Fibroblast of villous mesenchyme (primary cell): ENCODE measurements at regions not wholly inside any gene's neighbourhood (a gene's known extent, or its start where the extent isn't known, plus 50 kb on each side); places are given as distances from the start of the nearest gene placed in this dataset. TPM values are rescaled to one million over a fixed set of nuclear protein-coding genes. Genes with fewer than 3 reads are reported as not detected.
A peak's percentile ranks its signal among the peaks of the same experiment; 100 is the strongest.

Experiments
- DNase-seq: peaks from one replicate; pipeline ENCODE4 v3.0.0-alpha.2; 2010; ENCODE audit warnings: low read depth
- H3K4me3 ChIP-seq: 2 replicates; pipeline ENCODE4 v1.5.1; 2011; ENCODE audit warnings: low read depth, mild to moderate bottlenecking, low read length
- small RNA-seq: library from RNA; depleted of rRNA; stranded (forward); fragments of <200 nt; gene quantifications from one replicate; pipeline ENCODE3, GENCODE V24; 2012
- TF ChIP-seq, protein P1 (sequence below): IDR thresholded peaks from 2 replicates; pipeline ENCODE4 v1.5.1; 2012; ENCODE audit warnings: low read depth, mild to moderate bottlenecking, low read length; ENCODE audit not compliant: insufficient read depth

DNA sequence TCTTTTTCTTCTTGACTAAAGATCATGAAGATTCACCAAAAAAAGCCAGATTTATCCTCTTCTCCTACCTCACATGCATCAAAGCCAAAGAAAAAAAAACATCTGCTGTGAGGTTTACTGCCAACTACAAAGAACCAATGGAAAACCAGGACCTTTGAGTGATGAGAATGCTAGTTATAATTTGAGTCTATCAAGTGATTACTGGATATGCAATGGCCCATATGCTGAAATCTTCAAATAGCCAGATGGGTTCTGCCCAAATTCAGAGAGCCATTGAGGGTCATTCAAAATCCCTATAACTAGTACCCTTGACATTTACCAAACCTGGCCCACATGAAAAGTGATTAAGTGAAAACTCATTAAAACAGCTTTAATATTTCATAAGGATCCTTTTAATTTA is 78.4 kb upstream of the ACO1 start:
- no peak overlapping the region for H3K4me3 ChIP-seq
- TF ChIP-seq, protein P1, sequence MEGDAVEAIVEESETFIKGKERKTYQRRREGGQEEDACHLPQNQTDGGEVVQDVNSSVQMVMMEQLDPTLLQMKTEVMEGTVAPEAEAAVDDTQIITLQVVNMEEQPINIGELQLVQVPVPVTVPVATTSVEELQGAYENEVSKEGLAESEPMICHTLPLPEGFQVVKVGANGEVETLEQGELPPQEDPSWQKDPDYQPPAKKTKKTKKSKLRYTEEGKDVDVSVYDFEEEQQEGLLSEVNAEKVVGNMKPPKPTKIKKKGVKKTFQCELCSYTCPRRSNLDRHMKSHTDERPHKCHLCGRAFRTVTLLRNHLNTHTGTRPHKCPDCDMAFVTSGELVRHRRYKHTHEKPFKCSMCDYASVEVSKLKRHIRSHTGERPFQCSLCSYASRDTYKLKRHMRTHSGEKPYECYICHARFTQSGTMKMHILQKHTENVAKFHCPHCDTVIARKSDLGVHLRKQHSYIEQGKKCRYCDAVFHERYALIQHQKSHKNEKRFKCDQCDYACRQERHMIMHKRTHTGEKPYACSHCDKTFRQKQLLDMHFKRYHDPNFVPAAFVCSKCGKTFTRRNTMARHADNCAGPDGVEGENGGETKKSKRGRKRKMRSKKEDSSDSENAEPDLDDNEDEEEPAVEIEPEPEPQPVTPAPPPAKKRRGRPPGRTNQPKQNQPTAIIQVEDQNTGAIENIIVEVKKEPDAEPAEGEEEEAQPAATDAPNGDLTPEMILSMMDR: no peak
- no peak for DNase-seq

DNA sequence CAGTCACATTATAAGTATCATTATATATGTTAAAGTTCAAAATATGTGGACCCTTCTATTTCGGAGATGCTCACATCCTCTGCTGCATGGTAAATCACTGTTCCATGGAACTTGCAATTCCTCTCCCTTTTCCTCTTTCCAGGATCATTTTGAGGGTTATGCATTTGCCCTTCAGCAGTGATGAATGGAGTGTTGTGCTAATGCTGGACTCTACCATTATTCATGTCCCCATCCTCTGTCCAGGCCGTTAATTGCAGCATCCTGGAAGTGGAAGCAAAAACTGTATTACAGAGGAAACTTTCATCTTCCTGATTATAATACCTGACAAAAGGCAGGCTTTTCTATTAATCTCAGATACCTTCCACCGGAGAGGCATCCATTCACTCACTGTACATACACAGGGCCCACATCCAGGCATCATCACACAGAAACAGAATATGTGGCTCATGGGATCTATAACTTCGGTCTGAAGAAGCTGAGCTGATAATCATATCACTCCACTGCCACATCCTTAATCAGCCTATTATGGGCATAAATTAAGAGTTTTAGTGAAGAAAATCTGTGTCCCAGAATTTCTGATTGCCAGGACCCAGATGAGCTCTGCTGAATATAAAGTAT is 65.0 kb upstream of the ACO1 start:
- TF ChIP-seq, protein P1: no peak
- H3K4me3 ChIP-seq: no peak overlapping the region
- no peak for DNase-seq

DNA sequence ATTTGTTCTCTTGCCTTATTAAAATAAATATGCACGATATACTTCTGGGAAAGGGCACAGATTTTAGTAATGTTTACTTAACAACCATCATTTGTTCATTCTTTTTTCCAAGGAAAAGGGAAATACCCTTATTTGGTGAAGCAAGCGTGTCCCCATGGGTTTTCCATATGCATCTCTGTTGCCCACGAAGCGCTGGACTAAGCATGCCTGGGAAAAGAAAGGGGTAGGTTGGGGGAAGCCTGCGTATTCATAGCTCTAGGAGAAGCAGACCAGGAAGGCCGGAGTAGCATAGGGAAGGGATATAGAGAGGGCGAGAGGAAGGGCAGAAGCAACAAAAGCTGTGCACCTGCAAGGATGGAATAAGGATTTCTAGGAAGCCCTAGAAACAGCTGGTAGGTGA is 61.8 kb upstream of the ACO1 start:
- DNase-seq: no peak
- TF ChIP-seq, protein P1: no peak
- H3K4me3 ChIP-seq: no peak overlapping the region

DNA sequence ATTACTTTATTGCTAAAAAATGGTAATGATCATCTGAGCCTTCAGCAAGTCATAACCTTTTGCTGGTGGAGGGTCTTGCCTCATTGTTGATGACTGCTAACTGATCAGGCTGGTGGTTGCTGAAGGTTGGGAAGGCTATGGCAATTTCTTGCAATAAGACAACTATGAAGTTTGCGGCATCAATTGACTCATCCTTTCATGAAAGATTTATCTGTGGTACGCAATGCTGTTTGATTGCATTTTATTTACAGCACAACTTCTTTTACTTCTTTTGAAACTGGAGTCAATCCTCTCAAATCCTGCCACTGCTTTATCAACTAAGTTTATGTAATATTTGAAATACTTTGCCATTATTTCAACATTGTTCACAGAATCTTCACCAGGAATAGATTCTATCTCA is 58.3 kb upstream of the ACO1 start:
- TF ChIP-seq, protein P1: no peak
- DNase-seq: no peak
- H3K4me3 ChIP-seq: no peak overlapping the region

DNA sequence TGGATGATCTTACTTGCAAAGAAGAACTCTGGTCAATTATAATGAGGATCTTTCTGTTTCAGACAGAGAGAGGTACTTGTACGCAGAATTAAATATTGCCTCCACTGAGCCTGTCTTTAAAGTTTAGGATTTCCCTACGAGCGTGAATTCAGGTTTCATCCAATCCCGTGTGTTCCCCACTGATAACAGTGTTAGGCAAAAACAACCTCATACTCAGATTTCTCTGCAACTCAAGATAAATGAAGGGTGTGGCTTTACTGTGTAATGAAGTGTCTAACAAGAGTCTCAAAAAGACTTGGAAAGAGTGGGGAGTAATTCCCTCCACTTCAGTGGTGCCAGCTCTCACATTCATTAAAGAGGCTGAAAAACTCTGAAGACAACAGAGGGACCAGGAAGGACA is 53.2 kb upstream of the ACO1 start:
- TF ChIP-seq, protein P1: no peak
- no peak overlapping the region for H3K4me3 ChIP-seq
- DNase-seq: no peak

DNA sequence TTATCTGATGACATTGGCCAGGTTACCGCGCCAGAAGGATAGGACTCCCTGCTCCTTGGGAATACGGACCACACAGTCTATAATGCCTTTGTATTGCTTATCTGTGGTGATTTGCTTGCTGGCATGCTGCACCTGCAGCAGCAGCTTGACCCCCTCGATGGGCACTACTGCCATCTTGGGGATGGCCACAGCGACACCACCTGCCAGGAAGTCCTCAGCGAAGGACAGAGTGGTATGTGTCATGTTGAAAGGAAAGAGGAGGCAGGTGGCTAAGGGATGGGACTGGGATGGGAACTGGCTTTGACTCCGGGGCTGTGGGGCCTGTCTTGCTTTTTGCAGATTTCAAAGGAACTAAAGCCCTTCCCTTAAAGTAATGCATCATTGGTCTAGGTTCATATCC is 50.3 kb upstream of the ACO1 start:
- no peak for DNase-seq

More for the DNA sequence above, 50.3 kb upstream of the ACO1 start:
- TF ChIP-seq, protein P1: no peak
- no peak overlapping the region for H3K4me3 ChIP-seq

Small RNA genes in the stretch of these regions (small RNA-seq; reads per million reads assigned to genes)
- gene MIR873 (0.47 reads per million), gene MIR876 (1.2 reads per million, percentile 24 among the genes with 10 or more reads in this experiment), gene RNA5SP281 (not detected)
